ENCODE measurements at regions not wholly inside any gene's neighbourhood (a gene's known extent, or its start where the extent isn't known, plus 50 kb on each side); places are given as distances from the start of the nearest gene placed in this dataset.

DNA sequence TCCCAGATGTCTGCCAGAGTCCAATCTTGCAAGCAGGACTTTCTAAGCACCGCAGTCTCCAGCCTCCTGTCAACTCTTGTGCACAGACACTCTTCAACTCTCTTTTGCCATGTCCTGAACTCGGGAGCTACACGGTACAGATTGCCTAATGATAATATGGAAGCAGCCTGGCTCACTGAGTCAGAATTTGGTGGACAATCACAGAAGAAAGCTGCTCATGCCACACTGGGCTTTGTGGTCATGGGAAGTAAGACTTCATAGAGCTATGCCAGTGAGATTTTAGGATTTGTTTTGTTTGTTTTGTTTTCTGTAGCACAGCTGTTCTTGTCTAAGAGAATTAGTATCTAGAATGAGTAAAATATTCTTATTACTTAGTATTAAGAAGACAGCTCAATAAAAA is 144.1 kb upstream of the PRSS58 start:
- H3K27ac ChIP-seq (ENCODE audit: control insufficient read depth, insufficient read depth, low read length) = no peak overlapping the region
- H3K9ac ChIP-seq (ENCODE audit: control insufficient read depth, extremely low read depth, insufficient read depth, low read length) = no peak overlapping the region
- no peak overlapping the region for H3K4me3 ChIP-seq (ENCODE audit: control insufficient read depth in 2 of 3, extremely low read depth in 1 of 3, insufficient read depth in 2 of 3, low read depth in 1 of 3, low read length in 3 of 3)
- no peaks in the 10 kb centered on the region for H3K4me1 ChIP-seq (ENCODE audit: control insufficient read depth, extremely low read depth, insufficient read depth, low read length)
- H4K20me1 ChIP-seq (ENCODE audit: control insufficient read depth, extremely low read depth, insufficient read depth, low read length) = no peaks in the 10 kb centered on the region
- no peak for TF ChIP-seq EZH2 (IDR thresholded peaks at IDR 0.05; ENCODE audit: low read length)
- TF ChIP-seq, protein P1, sequence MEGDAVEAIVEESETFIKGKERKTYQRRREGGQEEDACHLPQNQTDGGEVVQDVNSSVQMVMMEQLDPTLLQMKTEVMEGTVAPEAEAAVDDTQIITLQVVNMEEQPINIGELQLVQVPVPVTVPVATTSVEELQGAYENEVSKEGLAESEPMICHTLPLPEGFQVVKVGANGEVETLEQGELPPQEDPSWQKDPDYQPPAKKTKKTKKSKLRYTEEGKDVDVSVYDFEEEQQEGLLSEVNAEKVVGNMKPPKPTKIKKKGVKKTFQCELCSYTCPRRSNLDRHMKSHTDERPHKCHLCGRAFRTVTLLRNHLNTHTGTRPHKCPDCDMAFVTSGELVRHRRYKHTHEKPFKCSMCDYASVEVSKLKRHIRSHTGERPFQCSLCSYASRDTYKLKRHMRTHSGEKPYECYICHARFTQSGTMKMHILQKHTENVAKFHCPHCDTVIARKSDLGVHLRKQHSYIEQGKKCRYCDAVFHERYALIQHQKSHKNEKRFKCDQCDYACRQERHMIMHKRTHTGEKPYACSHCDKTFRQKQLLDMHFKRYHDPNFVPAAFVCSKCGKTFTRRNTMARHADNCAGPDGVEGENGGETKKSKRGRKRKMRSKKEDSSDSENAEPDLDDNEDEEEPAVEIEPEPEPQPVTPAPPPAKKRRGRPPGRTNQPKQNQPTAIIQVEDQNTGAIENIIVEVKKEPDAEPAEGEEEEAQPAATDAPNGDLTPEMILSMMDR (optimal IDR thresholded peaks at IDR 0.05 in 1 of 3, IDR thresholded peaks at IDR 0.05 in 1 of 3, conservative IDR thresholded peaks at IDR 0.05 in 1 of 3; ENCODE audit: extremely low read depth in 1 of 3, insufficient read depth in 2 of 3, low read length in 3 of 3) = no peak
- no peaks in the 10 kb centered on the region for H3K9me3 ChIP-seq (ENCODE audit: control insufficient read depth, low read depth, low read length)
- no peaks in the 10 kb centered on the region for H3K27me3 ChIP-seq (ENCODE audit: control insufficient read depth, extremely low read depth, insufficient read depth, low read length)
- dilution Hi-C loops (cut with MboI; ENCODE audit: extremely low pct_ligation_motif_present, low sequenced_read_pairs) = no loop called here
- no peaks in the 10 kb centered on the region for H3K79me2 ChIP-seq (ENCODE audit: control insufficient read depth, insufficient read depth, low read length)
- no peaks in the 10 kb centered on the region for H3K9me1 ChIP-seq (ENCODE audit: control insufficient read depth, extremely low read depth, insufficient read depth, low read length)
- H3K4me2 ChIP-seq (ENCODE audit: control insufficient read depth, extremely low read depth, insufficient read depth, low read depth, low read length) = no peak overlapping the region
- FAIRE-seq = no peak
- no peak for DNase-seq (ENCODE audit: low read depth, low spot score)
- H2AFZ ChIP-seq (ENCODE audit: control insufficient read depth, low read length) = no peak overlapping the region
- no peaks in the 10 kb centered on the region for H3K36me3 ChIP-seq (ENCODE audit: control insufficient read depth in 2 of 2, extremely low read depth in 1 of 2, insufficient read depth in 2 of 2, low read length in 2 of 2)

DNA sequence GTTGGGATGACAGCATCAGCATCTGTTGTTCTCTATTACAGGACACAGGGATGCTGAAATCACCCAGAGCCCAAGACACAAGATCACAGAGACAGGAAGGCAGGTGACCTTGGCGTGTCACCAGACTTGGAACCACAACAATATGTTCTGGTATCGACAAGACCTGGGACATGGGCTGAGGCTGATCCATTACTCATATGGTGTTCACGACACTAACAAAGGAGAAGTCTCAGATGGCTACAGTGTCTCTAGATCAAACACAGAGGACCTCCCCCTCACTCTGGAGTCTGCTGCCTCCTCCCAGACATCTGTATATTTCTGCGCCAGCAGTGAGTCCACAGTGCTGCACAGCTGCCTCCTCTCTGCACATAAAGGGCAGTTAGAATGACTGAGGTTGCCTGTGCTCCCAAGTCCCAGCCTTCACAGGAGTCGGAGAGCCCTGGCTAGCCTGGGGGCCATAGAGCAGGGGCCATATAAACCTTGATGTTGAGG is 142.2 kb upstream of the PRSS58 start:
- no peak overlapping the region for H3K4me3 ChIP-seq (ENCODE audit: control insufficient read depth in 2 of 3, extremely low read depth in 1 of 3, insufficient read depth in 2 of 3, low read depth in 1 of 3, low read length in 3 of 3)
- no peaks in the 10 kb centered on the region for H3K4me1 ChIP-seq (ENCODE audit: control insufficient read depth, extremely low read depth, insufficient read depth, low read length)
- TF ChIP-seq, protein P1 (optimal IDR thresholded peaks at IDR 0.05 in 1 of 3, IDR thresholded peaks at IDR 0.05 in 1 of 3, conservative IDR thresholded peaks at IDR 0.05 in 1 of 3; ENCODE audit: extremely low read depth in 1 of 3, insufficient read depth in 2 of 3, low read length in 3 of 3) = no peak
- no peak for TF ChIP-seq EZH2 (IDR thresholded peaks at IDR 0.05; ENCODE audit: low read length)
- no peak overlapping the region for H2AFZ ChIP-seq (ENCODE audit: control insufficient read depth, low read length)
- H3K36me3 ChIP-seq (ENCODE audit: control insufficient read depth in 2 of 2, extremely low read depth in 1 of 2, insufficient read depth in 2 of 2, low read length in 2 of 2) = no peaks in the 10 kb centered on the region
- no peaks in the 10 kb centered on the region for H4K20me1 ChIP-seq (ENCODE audit: control insufficient read depth, extremely low read depth, insufficient read depth, low read length)
- dilution Hi-C loops (cut with MboI; ENCODE audit: extremely low pct_ligation_motif_present, low sequenced_read_pairs) = no loop called here
- no peaks in the 10 kb centered on the region for H3K79me2 ChIP-seq (ENCODE audit: control insufficient read depth, insufficient read depth, low read length)
- no peaks in the 10 kb centered on the region for H3K9me1 ChIP-seq (ENCODE audit: control insufficient read depth, extremely low read depth, insufficient read depth, low read length)
- no peaks in the 10 kb centered on the region for H3K9me3 ChIP-seq (ENCODE audit: control insufficient read depth, low read depth, low read length)
- H3K27me3 ChIP-seq (ENCODE audit: control insufficient read depth, extremely low read depth, insufficient read depth, low read length) = no peaks in the 10 kb centered on the region
- no peak overlapping the region for H3K9ac ChIP-seq (ENCODE audit: control insufficient read depth, extremely low read depth, insufficient read depth, low read length)
- no peak overlapping the region for H3K4me2 ChIP-seq (ENCODE audit: control insufficient read depth, extremely low read depth, insufficient read depth, low read depth, low read length)
- no peak for DNase-seq (ENCODE audit: low read depth, low spot score)
- no peak overlapping the region for H3K27ac ChIP-seq (ENCODE audit: control insufficient read depth, insufficient read depth, low read length)
- no peak for FAIRE-seq
